ENCODE measurements at regions not wholly inside any gene's neighbourhood (a gene's known extent, or its start where the extent isn't known, plus 50 kb on each side); places are given as distances from the start of the nearest gene placed in this dataset.
"Not testable (repeated sequence)": the region's sequence is repeated elsewhere in the genome, so short reads cannot be mapped to it uniquely, and the experiment has no call there.

- not testable (repeated sequence) for DNase-seq (ENCODE audit: low spot score)
These were observed 905.9 kb downstream of the SPATA31A6 start for GRCh38 chr9:43089337-43089736.

DNA sequence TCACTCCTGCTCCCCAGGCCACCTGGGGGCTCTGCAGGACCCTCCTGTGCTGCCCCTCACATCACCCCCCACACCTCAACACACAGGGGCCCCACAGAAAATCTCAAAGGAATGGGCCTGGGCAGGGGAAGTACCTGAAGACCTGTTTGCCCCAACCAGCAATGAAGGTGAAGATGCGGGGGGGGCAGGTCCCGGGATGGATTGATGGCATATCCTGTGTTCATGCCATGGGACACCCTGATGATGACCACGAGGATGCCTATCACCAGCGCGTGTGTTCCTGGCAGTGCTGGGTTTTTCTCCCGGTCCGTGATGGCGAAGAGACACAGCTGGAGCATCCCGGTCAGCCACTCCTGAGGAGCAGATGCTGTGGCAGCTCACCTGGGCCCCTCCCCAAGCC is 926.9 kb downstream of the SPATA31A6 start:
- not testable (repeated sequence) for DNase-seq (ENCODE audit: low spot score)

DNA sequence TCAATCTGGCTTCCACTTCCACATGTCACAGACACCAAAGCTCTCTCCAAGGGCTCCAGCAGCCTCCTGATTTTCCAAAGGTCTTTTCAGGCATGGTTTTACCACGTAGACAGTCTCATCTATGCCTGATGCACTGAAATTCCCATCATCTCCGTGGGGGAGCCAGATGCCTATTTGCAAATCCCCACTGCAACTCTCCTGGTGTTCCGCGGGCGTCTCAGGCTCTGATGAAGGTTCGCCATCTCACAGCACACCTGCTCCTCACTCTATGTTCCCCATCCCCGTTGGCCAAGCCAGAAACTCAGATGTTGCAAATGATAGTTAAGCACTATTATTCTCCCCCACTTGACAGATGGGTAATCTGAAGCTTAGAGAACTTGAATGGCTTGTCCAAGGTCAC is 929.4 kb downstream of the SPATA31A6 start:
- not testable (repeated sequence) for DNase-seq (ENCODE audit: low spot score)

- DNase-seq (ENCODE audit: low spot score), result peak; percentile 13
These were observed 932.4 kb downstream of the SPATA31A6 start for GRCh38 chr9:43115813-43116229.

GRCh38 chr9:43118088-43118865 is 934.8 kb downstream of the SPATA31A6 start:
- DNase-seq (ENCODE audit: low spot score), result not testable (repeated sequence)

DNA sequence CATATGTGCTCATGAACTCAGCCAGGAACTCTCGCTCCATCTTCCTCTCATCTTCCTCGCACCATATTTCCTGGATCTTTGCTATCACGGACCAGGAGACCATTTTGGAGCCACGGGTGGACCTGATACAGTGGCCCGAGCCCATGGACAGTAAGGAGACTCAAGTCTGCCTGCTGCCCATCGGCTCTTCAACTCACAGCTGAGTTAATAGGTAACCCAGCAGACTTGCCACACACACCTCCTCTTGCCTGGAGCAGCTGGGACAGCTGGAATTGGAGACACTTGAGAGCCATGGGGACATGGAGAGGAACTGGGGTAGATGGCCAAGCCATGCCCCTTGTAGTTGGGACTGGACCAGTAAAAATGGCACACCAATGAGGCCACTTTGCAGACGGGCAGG is 936.1 kb downstream of the SPATA31A6 start:
- not testable (repeated sequence) for DNase-seq (ENCODE audit: low spot score)

DNA sequence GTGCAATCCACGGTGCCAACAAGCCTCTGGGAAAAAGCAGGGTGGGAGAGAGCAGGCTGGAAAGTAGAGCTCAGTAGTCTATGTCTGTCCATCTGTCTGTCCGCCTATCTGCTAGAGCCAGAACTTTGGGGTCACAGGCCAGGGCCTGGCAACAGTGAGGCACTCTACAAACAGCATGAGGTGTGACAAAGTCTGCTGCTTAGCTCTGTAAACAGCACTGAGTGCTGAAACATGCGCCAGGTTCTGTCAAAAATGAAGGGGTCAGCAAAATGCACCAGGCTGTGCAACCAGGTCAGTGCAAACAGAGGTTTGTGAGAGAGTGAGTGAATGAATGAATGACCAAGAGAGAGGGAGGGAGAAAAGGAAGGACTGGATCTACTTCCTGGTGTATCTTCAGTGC is 936.5 kb downstream of the SPATA31A6 start:
- not testable (repeated sequence) for DNase-seq (ENCODE audit: low spot score)

- DNase-seq (ENCODE audit: low spot score), result not testable (repeated sequence)
These were observed 942.4 kb downstream of the SPATA31A6 start for GRCh38 chr9:43125894-43126293.

- DNase-seq (ENCODE audit: low spot score), result not testable (repeated sequence)
These were observed 943.7 kb downstream of the SPATA31A6 start for GRCh38 chr9:43127026-43127775.

- not testable (repeated sequence) for DNase-seq (ENCODE audit: low spot score)
These were observed 944.5 kb downstream of the SPATA31A6 start for GRCh38 chr9:43127949-43128348.

- DNase-seq (ENCODE audit: low spot score), result not testable (repeated sequence)
These were observed 947.3 kb downstream of the SPATA31A6 start for GRCh38 chr9:43130744-43131171.

GRCh38 chr9:43135440-43135839 is 952.0 kb downstream of the SPATA31A6 start:
- not testable (repeated sequence) for DNase-seq (ENCODE audit: low spot score)

- DNase-seq (ENCODE audit: low spot score), result not testable (repeated sequence)
These were observed 955.5 kb downstream of the SPATA31A6 start for GRCh38 chr9:43138909-43139308.

DNA sequence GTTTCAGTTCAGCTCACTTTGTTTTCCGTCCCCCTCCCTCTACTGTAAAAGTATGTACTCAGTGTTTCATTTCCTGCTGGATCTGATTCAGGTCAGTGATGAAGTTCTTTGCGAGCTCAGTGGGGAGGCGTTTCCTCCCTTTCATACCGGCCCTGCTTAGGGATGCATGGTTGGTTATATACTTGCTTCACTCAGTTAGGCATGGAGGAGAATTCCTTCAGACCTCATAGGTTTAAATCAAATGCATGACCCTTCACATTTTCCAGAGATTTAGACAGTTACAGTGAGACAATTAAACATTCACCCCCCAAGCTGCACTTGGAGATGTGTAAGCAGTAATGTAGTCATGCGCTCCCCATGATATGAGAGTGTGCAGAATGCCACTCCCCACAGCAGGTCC is 955.9 kb downstream of the SPATA31A6 start:
- not testable (repeated sequence) for DNase-seq (ENCODE audit: low spot score)

GRCh38 chr9:43139878-43140608 is 956.6 kb downstream of the SPATA31A6 start:
- not testable (repeated sequence) for DNase-seq (ENCODE audit: low spot score)
